ENCODE measurements at regions not wholly inside any gene's neighbourhood (a gene's known extent, or its start where the extent isn't known, plus 50 kb on each side); places are given as distances from the start of the nearest gene placed in this dataset.

- H3K4me1 Mint-ChIP-seq, result peaks cover 0 to 8% of the 10 kb centered on the region in 2 experiments; a peak in 1 of 4 replicates
- no peak overlapping the region for H3K4me3 Mint-ChIP-seq
These were observed 532.0 kb upstream of the POU3F3 start for GRCh38 chr2:104321796-104322349.

More at GRCh38 chr2:104321796-104322349, 532.0 kb upstream of the POU3F3 start:
- H3T11ph ChIP-seq (ENCODE audit: low read length), result no peak overlapping the region
- H3K27me3 ChIP-seq (ENCODE audit: insufficient read depth, low read length), result no peaks in the 10 kb centered on the region
- no peak overlapping the region for H2BK12ac ChIP-seq (ENCODE audit: insufficient read length, low read depth, low read length)
- H3K4ac ChIP-seq (ENCODE audit: low read depth, low read length), result no peak overlapping the region
- H3K36me3 Mint-ChIP-seq (ENCODE audit: insufficient read depth in 1 of 3, low read depth in 3 of 3), result no peaks in the 10 kb centered on the region; a peak in 1 of 7 replicates
- no peaks in the 10 kb centered on the region for H3K79me1 ChIP-seq (ENCODE audit: insufficient read depth, low read depth, low read length, poor library complexity, severe bottlenecking)
- H3K9me3 Mint-ChIP-seq, result no peaks in the 10 kb centered on the region; a peak in 1 of 5 replicates
- H3K56ac ChIP-seq (ENCODE audit: insufficient read length, low read depth, low read length), result no peak overlapping the region
- TF ChIP-seq CTCF (conservative IDR thresholded peaks at IDR 0.05), result no peak
- no peak overlapping the region for H2BK5ac ChIP-seq (ENCODE audit: insufficient read length, low read length)
- H3K4me1 ChIP-seq (ENCODE audit: insufficient read depth, low read length), result no peaks in the 10 kb centered on the region
- WGBS (ENCODE audit: extremely low coverage, insufficient read length, low lambda C conversion rate), result no CpG with 5 or more reads among the region's 8 CpGs
- no peaks in the 10 kb centered on the region for H3K9me3 ChIP-seq (ENCODE audit: control insufficient read depth, low read depth, low read length)
- no peak overlapping the region for H4K91ac ChIP-seq (ENCODE audit: insufficient read length, low read depth, low read length)
- H3K4me2 ChIP-seq (ENCODE audit: insufficient read depth, insufficient read length, low read length), result no peak overlapping the region
- H3K27me3 Mint-ChIP-seq (ENCODE audit: low read depth), result no peaks in the 10 kb centered on the region
- H2BK20ac ChIP-seq (ENCODE audit: low read depth, low read length, poor library complexity, severe bottlenecking), result no peak overlapping the region
- H4K5ac ChIP-seq (ENCODE audit: insufficient read length, low read depth, low read length), result no peak overlapping the region
- H3K27ac ChIP-seq (ENCODE audit: insufficient read length, low read depth, low read length), result no peak overlapping the region
- no peak overlapping the region for H3K23ac ChIP-seq (ENCODE audit: insufficient read length, low read depth, low read length)
- DNase-seq, result no peak
- H2BK120ac ChIP-seq (ENCODE audit: low read depth, low read length, poor library complexity, severe bottlenecking), result no peak overlapping the region
- no peaks in the 10 kb centered on the region for H4K20me1 ChIP-seq (ENCODE audit: control insufficient read depth, insufficient read depth, insufficient read length)
- no peak overlapping the region for H2AK5ac ChIP-seq (ENCODE audit: insufficient read length, low read length)
- no peak overlapping the region for H3K18ac ChIP-seq (ENCODE audit: insufficient read length, low read depth, low read length)
- H2BK15ac ChIP-seq (ENCODE audit: low read depth, low read length), result no peak overlapping the region
- H4K8ac ChIP-seq (replicated peaks; ENCODE audit: insufficient read length, low read depth, low read length), result no peak overlapping the region
- H2AFZ ChIP-seq (ENCODE audit: low read length), result no peak overlapping the region
- H3K14ac ChIP-seq (ENCODE audit: insufficient read depth, low read length), result no peak overlapping the region
- H3K27ac Mint-ChIP-seq, result peak overlapping the region in 1 of 3 experiments; percentile 33; a peak in 1 of 7 replicates
- no peaks in the 10 kb centered on the region for H3K79me2 ChIP-seq (ENCODE audit: insufficient read depth, low read length)
- no peak overlapping the region for H3K9ac ChIP-seq (ENCODE audit: extremely low read depth, insufficient read length, low read length)
- no peaks in the 10 kb centered on the region for H3K23me2 ChIP-seq (ENCODE audit: insufficient read length, low read depth, low read length, poor library complexity, severe bottlenecking)

Measured in H9 (cell line).